Activated naive CD8-positive, alpha-beta T cell (primary cell): ENCODE measurements at regions not wholly inside any gene's neighbourhood (a gene's known extent, or its start where the extent isn't known, plus 50 kb on each side); places are given as distances from the start of the nearest gene placed in this dataset.
"Not testable (repeated sequence)": the region's sequence is repeated elsewhere in the genome, so short reads cannot be mapped to it uniquely, and the experiment has no call there.

Experiments used
- H3K27ac Mint-ChIP-seq: one replicate; pipeline ENCODE4 v1.8.0; 2021; ENCODE audit warnings: mixed read lengths
- H3K27me3 Mint-ChIP-seq: one replicate; pipeline ENCODE4 v1.8.0; 2021; ENCODE audit warnings: mixed read lengths
- H3K36me3 Mint-ChIP-seq: one replicate; pipeline ENCODE4 v1.8.0; 2021; ENCODE audit warnings: mixed read lengths
- H3K4me1 Mint-ChIP-seq: one replicate; pipeline ENCODE4 v1.8.0; 2021; ENCODE audit warnings: low read depth, mixed read lengths
- H3K4me3 Mint-ChIP-seq: one replicate; pipeline ENCODE4 v1.8.0; 2021; ENCODE audit warnings: mild to moderate bottlenecking, mixed read lengths
- H3K9me3 Mint-ChIP-seq: one replicate; pipeline ENCODE4 v1.8.0; 2021; ENCODE audit warnings: low read depth, mixed read lengths

- H3K27ac Mint-ChIP-seq, H3K36me3 Mint-ChIP-seq, H3K27me3 Mint-ChIP-seq, H3K4me1 Mint-ChIP-seq, H3K9me3 Mint-ChIP-seq, H3K4me3 Mint-ChIP-seq: not testable (repeated sequence)
Observed at GRCh38 chr4:74505355-74505978, 60.5 kb downstream of the AREG start.

- H3K27ac Mint-ChIP-seq, H3K36me3 Mint-ChIP-seq, H3K4me1 Mint-ChIP-seq, H3K4me3 Mint-ChIP-seq, H3K9me3 Mint-ChIP-seq, H3K27me3 Mint-ChIP-seq: not testable (repeated sequence)
Observed at GRCh38 chr4:74509363-74509762, 64.4 kb downstream of the AREG start.

DNA sequence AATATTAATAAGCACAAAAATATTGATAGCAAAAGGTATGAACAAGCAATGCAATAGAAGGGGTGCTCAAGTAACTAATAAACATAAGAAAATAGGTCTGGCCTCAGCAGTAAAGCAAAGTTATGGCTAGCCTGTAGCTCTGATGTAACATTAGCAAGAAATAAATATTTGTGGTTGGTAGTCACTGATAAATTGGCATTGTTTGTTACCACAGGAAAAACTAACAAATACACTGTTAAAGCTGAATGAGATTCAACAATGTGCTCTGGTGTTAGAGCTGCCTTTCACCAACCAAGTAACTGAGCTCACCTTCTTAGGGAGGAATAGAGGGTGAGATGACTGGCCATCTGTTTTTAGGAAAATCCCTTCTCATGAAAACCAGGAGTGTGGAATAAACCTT lies 71.4 kb downstream of the AREG start:
- Mint-ChIP-seq H3K27ac (no peak overlapping the region), H3K9me3 (no peaks in the 10 kb centered on the region), H3K4me1 (no peaks in the 10 kb centered on the region), H3K27me3 (peaks cover 2% of the 10 kb centered on the region), H3K36me3 (no peaks in the 10 kb centered on the region), H3K4me3 (no peak overlapping the region)

- H3K4me3 Mint-ChIP-seq, result no peak overlapping the region
- no peak overlapping the region for H3K27ac Mint-ChIP-seq
- H3K9me3 Mint-ChIP-seq, result no peaks in the 10 kb centered on the region
- no peaks in the 10 kb centered on the region for H3K36me3 Mint-ChIP-seq
- H3K4me1 Mint-ChIP-seq, result no peaks in the 10 kb centered on the region
- peaks cover 2% of the 10 kb centered on the region for H3K27me3 Mint-ChIP-seq
Observed at GRCh38 chr4:74517996-74518395, 73.1 kb downstream of the AREG start.

GRCh38 chr4:74522251-74522991 lies 77.5 kb downstream of the AREG start:
- no peaks in the 10 kb centered on the region for H3K9me3 Mint-ChIP-seq
- H3K27me3 Mint-ChIP-seq, result peaks cover 2% of the 10 kb centered on the region
- no peaks in the 10 kb centered on the region for H3K4me1 Mint-ChIP-seq
- H3K27ac Mint-ChIP-seq, result no peak overlapping the region
- H3K36me3 Mint-ChIP-seq, result no peaks in the 10 kb centered on the region
- H3K4me3 Mint-ChIP-seq, result no peak overlapping the region

- Mint-ChIP-seq H3K27me3 (peaks cover 3% of the 10 kb centered on the region), H3K4me1 (no peaks in the 10 kb centered on the region), H3K4me3 (no peak overlapping the region), H3K27ac (no peak overlapping the region), H3K36me3 (no peaks in the 10 kb centered on the region), H3K9me3 (no peaks in the 10 kb centered on the region)
Observed at GRCh38 chr4:74523096-74523495, 78.2 kb downstream of the AREG start.

DNA sequence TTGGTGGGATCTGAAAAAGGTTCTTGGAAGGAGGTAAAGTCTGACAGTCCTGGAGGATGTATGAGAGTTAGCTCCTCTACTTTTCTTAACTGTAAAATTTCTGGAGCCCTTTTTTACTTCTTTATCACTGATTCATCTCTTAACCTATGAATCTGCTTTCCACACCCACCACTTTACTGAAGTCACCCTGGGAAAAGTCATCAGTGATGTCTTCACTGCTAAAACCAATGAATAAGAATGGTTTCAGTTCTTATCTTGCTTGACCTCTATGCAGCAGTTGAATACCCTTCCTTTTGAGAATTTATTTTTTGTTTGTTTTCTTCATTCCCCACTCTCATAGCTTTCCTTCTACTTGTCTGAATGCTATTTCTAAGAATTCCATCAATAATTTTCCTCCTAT lies 80.0 kb downstream of the AREG start:
- no peak overlapping the region for H3K4me3 Mint-ChIP-seq
- peaks cover 2% of the 10 kb centered on the region for H3K27me3 Mint-ChIP-seq
- H3K36me3 Mint-ChIP-seq, result no peaks in the 10 kb centered on the region
- H3K27ac Mint-ChIP-seq, result no peak overlapping the region
- no peaks in the 10 kb centered on the region for H3K9me3 Mint-ChIP-seq
- H3K4me1 Mint-ChIP-seq, result no peaks in the 10 kb centered on the region

- peaks cover 2% of the 10 kb centered on the region for H3K27me3 Mint-ChIP-seq
- no peaks in the 10 kb centered on the region for H3K4me1 Mint-ChIP-seq
- no peak overlapping the region for H3K27ac Mint-ChIP-seq
- no peak overlapping the region for H3K4me3 Mint-ChIP-seq
- H3K36me3 Mint-ChIP-seq, result no peaks in the 10 kb centered on the region
- H3K9me3 Mint-ChIP-seq, result no peaks in the 10 kb centered on the region
Observed at GRCh38 chr4:74527049-74527448, 82.1 kb downstream of the AREG start.

- peaks cover 6% of the 10 kb centered on the region for H3K27me3 Mint-ChIP-seq
- no peaks in the 10 kb centered on the region for H3K9me3 Mint-ChIP-seq
- no peaks in the 10 kb centered on the region for H3K4me1 Mint-ChIP-seq
- no peak overlapping the region for H3K4me3 Mint-ChIP-seq
- H3K27ac Mint-ChIP-seq, result no peak overlapping the region
- H3K36me3 Mint-ChIP-seq, result no peaks in the 10 kb centered on the region
Observed at GRCh38 chr4:74528178-74528577, 83.2 kb downstream of the AREG start.

DNA sequence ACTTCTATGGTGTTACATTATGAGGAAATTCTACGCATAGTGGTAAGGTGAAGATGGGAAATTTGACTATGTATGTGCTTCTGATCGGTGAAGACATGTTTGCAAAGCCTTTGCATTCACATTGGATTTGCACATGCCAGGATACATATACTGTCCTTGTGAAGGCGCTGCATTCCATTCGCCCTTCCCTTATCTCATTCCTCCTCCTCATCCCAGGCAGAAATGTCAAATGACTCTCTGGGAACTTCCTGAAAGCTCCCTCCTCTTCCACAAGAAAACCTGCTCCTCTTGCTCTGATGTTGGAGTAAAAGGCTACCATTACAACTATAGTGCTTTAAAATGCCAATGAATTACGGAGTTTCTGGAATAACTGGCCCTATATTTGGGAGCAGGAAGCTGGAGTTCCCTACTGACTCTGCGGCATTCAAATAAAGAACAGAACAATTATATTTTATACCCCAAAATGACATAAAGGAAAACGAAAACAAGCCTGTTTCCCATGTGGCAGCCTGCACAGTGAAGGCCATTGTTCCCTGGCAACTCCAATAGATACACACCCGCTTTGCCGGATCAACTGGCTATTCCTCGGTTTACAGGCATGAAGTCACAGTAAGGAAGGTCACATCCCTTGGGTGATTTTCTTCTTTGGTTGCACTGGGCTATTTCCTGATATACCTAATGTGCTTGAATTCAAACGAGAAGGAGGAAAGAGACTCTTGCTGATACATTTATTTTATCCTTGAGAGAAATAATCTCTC lies 84.5 kb downstream of the AREG start:
- Mint-ChIP-seq H3K9me3 (no peaks in the 10 kb centered on the region), H3K27me3 (peaks cover 6% of the 10 kb centered on the region), H3K4me1 (no peaks in the 10 kb centered on the region), H3K27ac (no peak overlapping the region), H3K4me3 (no peak overlapping the region), H3K36me3 (no peaks in the 10 kb centered on the region)

- Mint-ChIP-seq H3K9me3 (no peaks in the 10 kb centered on the region), H3K27ac (no peak overlapping the region), H3K27me3 (peaks cover 6% of the 10 kb centered on the region), H3K4me3 (no peak overlapping the region), H3K4me1 (no peaks in the 10 kb centered on the region), H3K36me3 (no peaks in the 10 kb centered on the region)
Observed at GRCh38 chr4:74531963-74532794, 87.2 kb downstream of the AREG start.

DNA sequence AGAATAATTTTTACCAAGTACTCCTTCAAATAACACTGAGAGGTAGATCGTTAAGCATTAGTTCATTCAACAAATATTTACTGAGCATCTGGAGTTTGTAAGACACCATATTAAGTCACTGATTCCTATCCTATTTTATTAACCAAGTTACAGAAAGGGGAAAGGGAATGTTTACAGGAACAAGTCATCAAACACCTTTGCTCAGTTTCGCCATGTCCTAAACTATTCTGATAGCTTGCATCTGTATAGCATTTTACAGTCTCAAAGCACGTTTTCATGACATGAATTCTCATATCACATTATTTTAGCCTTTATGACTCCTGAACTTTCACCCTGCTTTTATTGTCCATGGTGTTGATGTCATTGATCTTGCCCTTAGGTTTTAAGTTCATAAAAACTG lies 89.2 kb downstream of the AREG start:
- H3K4me1 Mint-ChIP-seq, result no peaks in the 10 kb centered on the region
- no peaks in the 10 kb centered on the region for H3K36me3 Mint-ChIP-seq
- H3K9me3 Mint-ChIP-seq, result no peaks in the 10 kb centered on the region
- H3K4me3 Mint-ChIP-seq, result no peak overlapping the region
- peaks cover 6% of the 10 kb centered on the region for H3K27me3 Mint-ChIP-seq
- H3K27ac Mint-ChIP-seq, result no peak overlapping the region

DNA sequence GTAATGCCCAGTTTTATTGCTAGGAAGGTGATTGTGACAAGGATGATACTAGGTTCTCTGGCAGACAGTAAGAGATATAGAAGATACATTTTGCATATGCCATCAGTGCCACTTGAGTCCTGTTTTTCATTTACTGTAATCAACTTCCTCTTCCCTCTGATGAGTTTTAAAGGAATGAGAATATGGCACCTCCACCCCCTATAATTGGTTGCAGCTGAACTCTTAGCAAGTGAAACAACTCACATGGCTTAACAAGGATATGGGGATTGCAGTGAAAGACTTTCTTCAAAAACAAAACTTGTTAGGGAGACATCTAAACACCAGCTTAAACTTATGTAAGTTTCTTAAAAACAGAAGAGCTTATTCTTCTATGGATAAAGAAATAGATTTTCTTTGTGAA lies 90.0 kb downstream of the AREG start:
- no peaks in the 10 kb centered on the region for H3K9me3 Mint-ChIP-seq

GRCh38 chr4:74535512-74535911 lies 90.6 kb downstream of the AREG start:
- no peak overlapping the region for H3K27ac Mint-ChIP-seq
- no peaks in the 10 kb centered on the region for H3K9me3 Mint-ChIP-seq
- H3K27me3 Mint-ChIP-seq, result peaks cover 8% of the 10 kb centered on the region
- H3K4me3 Mint-ChIP-seq, result no peak overlapping the region
- H3K4me1 Mint-ChIP-seq, result no peaks in the 10 kb centered on the region
- H3K36me3 Mint-ChIP-seq, result no peaks in the 10 kb centered on the region

More for the DNA sequence above, 90.0 kb downstream of the AREG start:
- Mint-ChIP-seq H3K27me3 (peaks cover 8% of the 10 kb centered on the region), H3K4me3 (no peak overlapping the region), H3K4me1 (no peaks in the 10 kb centered on the region), H3K36me3 (no peaks in the 10 kb centered on the region), H3K27ac (no peak overlapping the region)

DNA sequence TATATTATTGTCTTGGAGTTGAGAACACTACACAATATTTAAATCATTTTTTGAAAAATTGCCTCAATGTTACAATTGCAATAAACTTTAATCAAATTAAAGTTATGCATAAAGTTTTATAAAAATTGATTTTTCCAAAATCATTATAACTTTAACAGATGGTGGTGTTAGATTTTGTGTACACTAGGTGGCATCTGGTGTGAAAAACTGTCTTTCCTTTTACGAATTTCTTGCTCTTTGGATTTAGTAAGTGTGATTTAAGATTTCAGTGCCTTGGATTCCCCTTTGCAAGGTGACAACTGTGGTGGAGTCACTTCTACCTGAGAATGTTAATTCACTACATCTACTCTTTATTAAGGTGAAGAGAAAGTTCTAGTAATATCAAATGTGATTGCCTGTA lies 91.6 kb downstream of the AREG start:
- H3K27ac Mint-ChIP-seq, result no peak overlapping the region
- H3K36me3 Mint-ChIP-seq, result no peaks in the 10 kb centered on the region
- H3K4me1 Mint-ChIP-seq, result no peaks in the 10 kb centered on the region
- no peak overlapping the region for H3K4me3 Mint-ChIP-seq
- no peaks in the 10 kb centered on the region for H3K9me3 Mint-ChIP-seq
- H3K27me3 Mint-ChIP-seq, result peaks cover 8% of the 10 kb centered on the region
